Prostate gland (tissue), 2 donors: ENCODE measurements at regions not wholly inside any gene's neighbourhood (a gene's known extent, or its start where the extent isn't known, plus 50 kb on each side); places are given as distances from the start of the nearest gene placed in this dataset.

Experiments used
- DNase-seq: peaks from one replicate; pipeline ENCODE4 v3.0.0-alpha.2; 2019; ENCODE audit warnings: low spot score
- H3K27ac ChIP-seq, 2 donors: fragments of 200-600 bp; sonication (generic); 2 replicates each; pipeline ENCODE4 v1.5.1; 2017 to 2019
- H3K27me3 ChIP-seq: fragments of 200-600 bp; sonication (generic); replicated peaks from 2 replicates; pipeline ENCODE4 v1.5.1; 2019; ENCODE audit not compliant: insufficient read depth
- H3K36me3 ChIP-seq, 2 donors: fragments of 200-600 bp; sonication (generic); 1 replicate in 1 of 2; 2 replicates in 1 of 2; pipeline versions ENCODE4 v1.5.1 to v1.8.1; 2017 to 2019
- H3K4me1 ChIP-seq: fragments of 200-600 bp; sonication (generic); replicated peaks from 2 replicates; pipeline ENCODE4 v1.5.1; 2019
- H3K4me3 ChIP-seq, 2 donors: fragments of 200-600 bp; sonication (generic); 2 replicates each; pipeline ENCODE4 v1.5.1; 2017 to 2019
- H3K9me3 ChIP-seq: fragments of 200-600 bp; sonication (generic); 2 replicates; pipeline ENCODE4 v1.5.1; 2017
- CTCF ChIP-seq, 4 experiments: fragments of 200-600 bp in 2 of 4; fragments of 450-650 bp in 2 of 4; sonication (generic) in 2 of 4; IDR thresholded peaks; 1 replicate in 3 of 4; 2 replicates in 1 of 4; pipeline ENCODE4 v1.5.1; 2016 to 2019; ENCODE audit warnings: antibody characterized with exemption in 4 of 4, mild to moderate bottlenecking in 2 of 4, moderate library complexity in 2 of 4
- POLR2A ChIP-seq: fragments of 450-650 bp; IDR thresholded peaks from one replicate; pipeline ENCODE4 v1.6.1; 2016; ENCODE audit warnings: antibody characterized with exemption, mild to moderate bottlenecking
- POLR2AphosphoS5 ChIP-seq: sonication (generic); formaldehyde crosslinking; IDR thresholded peaks from one replicate; pipeline ENCODE4 v1.6.1; 2017; ENCODE audit warnings: antibody characterized with exemption
- WGBS: methylation state at CpG from one replicate; pipeline ENCODE4 v1.1.5; 2018; 5-methylcytosine and 5-hydroxymethylcytosine counted together
- intact Hi-C: fragments of 100-400 bp; cut with DNase I; formaldehyde crosslinking; loops from one replicate; pipeline ENCODE4 v1.14.2; 2022

DNA sequence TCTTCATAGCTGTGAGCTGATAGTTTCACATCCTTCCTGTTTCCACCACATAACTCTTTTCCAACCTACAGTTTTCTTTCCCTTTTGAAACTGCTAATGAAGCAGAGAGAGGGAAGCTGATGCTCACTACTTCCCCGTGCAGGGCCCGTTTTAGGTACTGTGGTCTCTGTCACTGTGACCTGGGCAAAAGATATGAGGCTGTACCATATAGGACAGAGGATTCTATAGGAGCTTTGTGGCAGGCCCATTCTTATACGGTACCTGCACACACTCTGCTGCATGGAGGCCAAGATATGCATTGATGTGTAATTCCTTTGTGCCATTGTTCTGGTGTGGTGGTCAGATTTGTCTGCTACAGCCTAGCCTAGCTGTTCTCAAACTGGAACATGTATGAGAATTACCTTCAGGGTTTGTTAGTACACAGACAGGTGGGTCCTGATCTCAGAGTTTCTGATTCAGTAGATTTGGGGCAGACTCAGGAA is 577.3 kb downstream of the LMO7 start:
- Histone ChIP-seq H3K27me3 (no peaks in the 10 kb centered on the region), H3K27ac (no peak overlapping the region), H3K4me3 (no peak overlapping the region), H3K36me3 (no peaks in the 10 kb centered on the region), H3K4me1 (no peaks in the 10 kb centered on the region), H3K9me3 (no peaks in the 10 kb centered on the region)
- DNase-seq: no peak
- WGBS: 87% methylated on average over 3 of the region's 3 CpGs
- TF ChIP-seq CTCF (IDR thresholded peaks at IDR 0.05) (no peak), POLR2A (no peak), POLR2AphosphoS5 (no peak)
- intact Hi-C loops: no loop called here

GRCh38 chr13:76210262-76210661 is 574.1 kb downstream of the LMO7 start:
- Histone ChIP-seq H3K4me3 (no peak overlapping the region), H3K27me3 (no peaks in the 10 kb centered on the region), H3K4me1 (no peaks in the 10 kb centered on the region), H3K27ac (no peak overlapping the region), H3K36me3 (no peaks in the 10 kb centered on the region), H3K9me3 (no peaks in the 10 kb centered on the region)
- intact Hi-C loops: no loop called here
- 95% methylated on average over 1 of the region's 1 CpG for WGBS
- DNase-seq: no peak
- no peak for TF ChIP-seq POLR2AphosphoS5

DNA sequence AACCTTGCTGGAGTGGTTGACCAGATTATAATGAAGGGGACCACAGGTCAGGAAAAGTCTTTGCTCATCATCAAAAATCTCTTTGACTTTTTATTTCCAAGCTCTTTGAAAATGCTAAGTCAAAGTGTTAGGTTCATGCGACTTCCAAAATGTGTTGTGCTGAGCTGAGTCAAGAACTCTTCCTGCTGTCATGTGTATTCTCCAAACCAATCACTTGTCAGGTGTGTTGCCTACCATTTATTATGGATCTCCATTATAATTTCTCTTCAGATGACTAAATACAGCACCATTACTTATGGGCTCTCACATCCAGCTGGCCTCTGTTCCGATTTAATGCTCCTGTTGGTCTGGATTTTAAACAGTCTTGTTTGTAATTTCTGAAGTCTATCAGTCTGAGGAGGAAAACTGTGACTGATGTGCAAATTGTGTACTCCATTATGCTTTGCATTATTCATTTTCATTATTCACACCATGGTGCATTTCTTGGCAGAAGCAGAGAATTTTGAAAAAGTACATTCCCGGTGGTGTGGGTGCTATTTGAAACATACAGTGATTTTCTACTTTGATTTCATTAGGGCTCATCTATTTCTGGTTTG is 562.5 kb downstream of the LMO7 start:
- no peak for DNase-seq
- H3K27me3 ChIP-seq: no peaks in the 10 kb centered on the region
- intact Hi-C loops: no loop called here
- no peaks in the 10 kb centered on the region for H3K9me3 ChIP-seq
- no peaks in the 10 kb centered on the region for H3K4me1 ChIP-seq
- TF ChIP-seq CTCF (IDR thresholded peaks at IDR 0.05) (no peak), POLR2A (no peak), POLR2AphosphoS5 (no peak)
- H3K36me3 ChIP-seq: no peaks in the 10 kb centered on the region
- WGBS: 95% methylated on average over 3 of the region's 3 CpGs
- no peak overlapping the region for H3K27ac ChIP-seq
- no peak overlapping the region for H3K4me3 ChIP-seq

DNA sequence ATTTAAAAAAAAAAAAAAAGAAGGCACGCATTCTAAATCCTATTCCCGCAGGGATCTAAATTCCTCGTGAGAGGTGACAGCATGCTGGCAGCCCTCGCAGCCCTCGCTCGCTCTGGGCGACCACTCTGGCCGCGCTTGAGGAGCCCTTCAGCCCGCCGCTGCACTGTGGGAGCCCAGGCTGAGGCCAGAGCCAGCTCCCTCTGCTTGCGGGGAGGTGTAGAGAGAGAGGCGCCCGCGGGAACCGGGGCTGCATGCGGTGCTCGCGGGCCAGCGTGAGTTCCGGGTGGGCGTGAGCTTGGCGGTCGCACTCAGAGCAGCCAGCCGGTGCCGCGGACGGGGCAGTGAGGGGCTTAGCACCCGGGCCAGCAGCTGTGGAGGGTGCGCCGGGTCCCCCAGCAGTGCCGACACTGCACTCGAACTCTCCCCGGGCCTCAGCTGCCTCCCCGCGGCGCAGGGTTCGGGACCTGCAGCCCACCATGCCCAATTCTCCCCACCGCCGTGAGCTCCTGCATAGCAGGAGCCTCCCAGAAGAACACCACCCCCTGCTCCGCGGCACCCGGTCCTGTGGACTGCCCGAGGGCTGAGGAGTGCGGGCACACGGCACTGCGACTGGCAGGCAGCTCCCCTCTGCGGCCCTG is 553.9 kb downstream of the LMO7 start:
- DNase-seq: no peak
- H3K4me1 ChIP-seq: no peaks in the 10 kb centered on the region
- no peaks in the 10 kb centered on the region for H3K36me3 ChIP-seq
- no peaks in the 10 kb centered on the region for H3K9me3 ChIP-seq
- no peak overlapping the region for H3K27ac ChIP-seq
- TF ChIP-seq POLR2A (no peak), POLR2AphosphoS5 (no peak), CTCF (IDR thresholded peaks at IDR 0.05) (no peak)
- intact Hi-C loops: no loop called here
- H3K4me3 ChIP-seq: no peak overlapping the region
- WGBS: 91% methylated on average over 48 of the region's 48 CpGs
- no peaks in the 10 kb centered on the region for H3K27me3 ChIP-seq

GRCh38 chr13:76175961-76176725 is 540.0 kb downstream of the LMO7 start:
- H3K9me3 ChIP-seq: no peaks in the 10 kb centered on the region
- no peak for DNase-seq
- H3K27ac ChIP-seq: no peak overlapping the region
- TF ChIP-seq POLR2AphosphoS5 (no peak), CTCF (IDR thresholded peaks at IDR 0.05) (no peak), POLR2A (no peak)
- H3K36me3 ChIP-seq: no peaks in the 10 kb centered on the region
- 80% methylated on average over 5 of the region's 5 CpGs for WGBS
- no peak overlapping the region for H3K4me3 ChIP-seq
- H3K27me3 ChIP-seq: peaks cover 2% of the 10 kb centered on the region
- H3K4me1 ChIP-seq: no peaks in the 10 kb centered on the region
- intact Hi-C loops: no loop called here
